ENCODE measurements at regions not wholly inside any gene's neighbourhood (a gene's known extent, or its start where the extent isn't known, plus 50 kb on each side); places are given as distances from the start of the nearest gene placed in this dataset.

- TF ChIP-seq CTCF (conservative IDR thresholded peaks at IDR 0.05; ENCODE audit: low read depth in 2 of 2) (no peak), POLR2AphosphoS5 (IDR thresholded peaks at IDR 0.05; ENCODE audit: low read depth) (no peak), EZH2phosphoT487 (IDR thresholded peaks at IDR 0.05; ENCODE audit: unreplicated experiment) (no peak), EZH2 (IDR thresholded peaks at IDR 0.05; ENCODE audit: low read depth, unreplicated experiment) (no peak), REST (IDR thresholded peaks at IDR 0.05; ENCODE audit: unreplicated experiment) (no peak), JUNB (IDR thresholded peaks at IDR 0.05; ENCODE audit: unreplicated experiment) (no peak), CREB1 (CRISPR knock-in tag; IDR thresholded peaks at IDR 0.05; ENCODE audit: low read depth) (no peak), STAT1 (IDR thresholded peaks at IDR 0.05; ENCODE audit: unreplicated experiment) (no peak)
Measured at GRCh38 chr14:50020799-50021198, 95.6 kb downstream of the VCPKMT start.

Data from GM23338 (cell line).